WTC11 (cell line): ENCODE measurements at regions not wholly inside any gene's neighbourhood (a gene's known extent, or its start where the extent isn't known, plus 50 kb on each side); places are given as distances from the start of the nearest gene placed in this dataset.

Experiments
- CREM ChIP-seq: sonication (generic); formaldehyde crosslinking; IDR thresholded peaks from 2 replicates; pipeline ENCODE4 v1.8.1; 2022; ENCODE audit warnings: mild to moderate bottlenecking, missing genetic modification reagents, moderate library complexity
- CTCF ChIP-seq: fragments of 200-600 bp; IDR thresholded peaks from 2 replicates; pipeline ENCODE4 v1.8.0; 2022; ENCODE audit warnings: antibody characterized with exemption
- ERG ChIP-seq: fragments of 250-450 bp; sonication (Bioruptor Pico); IDR thresholded peaks from 2 replicates; pipeline ENCODE4 v1.8.0; 2021; ENCODE audit warnings: mild to moderate bottlenecking
- ESRRA ChIP-seq: sonication (generic); formaldehyde crosslinking; IDR thresholded peaks from 2 replicates; pipeline ENCODE4 v1.8.1; 2022; ENCODE audit warnings: mild to moderate bottlenecking, missing genetic modification reagents, borderline replicate concordance
- HMGXB4 ChIP-seq: sonication (generic); formaldehyde crosslinking; IDR thresholded peaks from 2 replicates; pipeline ENCODE4 v1.8.1; 2023; ENCODE audit warnings: mild to moderate bottlenecking, moderate library complexity, missing genetic modification reagents
- JUN ChIP-seq: sonication (generic); formaldehyde crosslinking; IDR thresholded peaks from 2 replicates; pipeline ENCODE4 v1.8.0; 2023; ENCODE audit warnings: mild to moderate bottlenecking, missing genetic modification reagents
- MXD4 ChIP-seq: fragments of 250-450 bp; sonication (Bioruptor Pico); IDR thresholded peaks from 2 replicates; pipeline ENCODE4 v1.8.0; 2021; ENCODE audit warnings: mild to moderate bottlenecking, moderate library complexity, borderline replicate concordance
- SP1 ChIP-seq: sonication (generic); formaldehyde crosslinking; conservative IDR thresholded peaks from 2 replicates; pipeline ENCODE4 v1.8.1; 2022; ENCODE audit warnings: missing genetic modification reagents
- TEAD4 ChIP-seq: sonication (generic); formaldehyde crosslinking; IDR thresholded peaks from 2 replicates; pipeline ENCODE4 v1.8.0; 2022; ENCODE audit warnings: mild to moderate bottlenecking, missing genetic modification reagents
- USF2 ChIP-seq: sonication (generic); formaldehyde crosslinking; IDR thresholded peaks from 2 replicates; pipeline ENCODE4 v1.8.1; 2023; ENCODE audit warnings: mild to moderate bottlenecking, missing genetic modification reagents, moderate library complexity
- ZNF263 ChIP-seq: sonication (generic); formaldehyde crosslinking; IDR thresholded peaks from 2 replicates; pipeline ENCODE4 v1.8.1; 2022; ENCODE audit warnings: low read depth, mild to moderate bottlenecking, moderate library complexity, missing genetic modification reagents
- TF ChIP-seq, protein P1 (sequence below): sonication (generic); formaldehyde crosslinking; IDR thresholded peaks from 2 replicates; pipeline ENCODE4 v1.8.0; 2022; ENCODE audit warnings: mild to moderate bottlenecking, missing genetic modification reagents

DNA sequence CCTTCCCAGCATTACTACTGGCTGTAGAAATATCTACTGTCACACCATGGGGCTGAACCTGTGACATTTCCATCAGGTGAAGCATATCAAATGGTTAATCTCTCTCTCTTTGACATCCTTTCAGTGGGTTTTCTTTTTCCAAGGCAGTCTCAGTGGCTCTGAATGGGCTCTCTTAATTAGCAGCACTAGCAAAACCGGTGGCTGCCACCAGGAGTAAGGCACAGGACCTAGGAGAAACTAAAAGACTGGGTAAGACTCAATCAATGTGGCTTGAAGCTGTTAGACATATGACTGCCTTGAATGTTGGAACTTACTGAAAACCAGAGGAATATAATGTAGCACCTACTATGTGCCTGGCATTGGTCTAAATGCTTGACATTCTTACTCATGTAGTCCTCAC, 445.0 kb upstream of the KIF2A start:
- TF ChIP-seq USF2 (CRISPR knock-in tag) (no peak), ZNF263 (CRISPR knock-in tag) (no peak), CREM (no peak), HMGXB4 (CRISPR knock-in tag) (no peak), CTCF (no peak), TEAD4 (CRISPR knock-in tag) (no peak), ERG (CRISPR knock-in tag) (no peak), ESRRA (CRISPR knock-in tag) (no peak), MXD4 (CRISPR knock-in tag) (no peak), JUN (CRISPR knock-in tag) (no peak), SP1 (CRISPR knock-in tag) (no peak)
- TF ChIP-seq, protein P1, sequence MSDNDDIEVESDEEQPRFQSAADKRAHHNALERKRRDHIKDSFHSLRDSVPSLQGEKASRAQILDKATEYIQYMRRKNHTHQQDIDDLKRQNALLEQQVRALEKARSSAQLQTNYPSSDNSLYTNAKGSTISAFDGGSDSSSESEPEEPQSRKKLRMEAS (CRISPR knock-in tag) = no peak
